NB4 (cell line): ENCODE measurements at regions not wholly inside any gene's neighbourhood (a gene's known extent, or its start where the extent isn't known, plus 50 kb on each side); places are given as distances from the start of the nearest gene placed in this dataset.

Experiments
- DNase-seq: peaks from one replicate; pipeline ENCODE4 v3.0.0; 2010; ENCODE audit warnings: low read depth
- H3K4me3 ChIP-seq: one replicate; pipeline ENCODE4 v1.5.1; 2011; ENCODE audit warnings: mild to moderate bottlenecking, low read depth, low read length, moderate library complexity
- MYC ChIP-seq: IDR thresholded peaks from 2 replicates; pipeline ENCODE4 v1.6.1; 2011; ENCODE audit warnings: low read depth, low read length
- POLR2A ChIP-seq: IDR thresholded peaks from 2 replicates; pipeline ENCODE4 v1.6.1; 2011; ENCODE audit warnings: mild to moderate bottlenecking; ENCODE audit not compliant: insufficient read length; ENCODE audit errors: extremely low read depth
- TF ChIP-seq, protein P1 (sequence below): IDR thresholded peaks from 2 replicates; pipeline ENCODE4 v1.6.1; 2011; ENCODE audit warnings: low read depth, low read length
- TF ChIP-seq, protein P2 (sequence below): IDR thresholded peaks from one replicate; pipeline ENCODE4 v1.5.1; 2012; ENCODE audit warnings: low read depth, low read length

DNA sequence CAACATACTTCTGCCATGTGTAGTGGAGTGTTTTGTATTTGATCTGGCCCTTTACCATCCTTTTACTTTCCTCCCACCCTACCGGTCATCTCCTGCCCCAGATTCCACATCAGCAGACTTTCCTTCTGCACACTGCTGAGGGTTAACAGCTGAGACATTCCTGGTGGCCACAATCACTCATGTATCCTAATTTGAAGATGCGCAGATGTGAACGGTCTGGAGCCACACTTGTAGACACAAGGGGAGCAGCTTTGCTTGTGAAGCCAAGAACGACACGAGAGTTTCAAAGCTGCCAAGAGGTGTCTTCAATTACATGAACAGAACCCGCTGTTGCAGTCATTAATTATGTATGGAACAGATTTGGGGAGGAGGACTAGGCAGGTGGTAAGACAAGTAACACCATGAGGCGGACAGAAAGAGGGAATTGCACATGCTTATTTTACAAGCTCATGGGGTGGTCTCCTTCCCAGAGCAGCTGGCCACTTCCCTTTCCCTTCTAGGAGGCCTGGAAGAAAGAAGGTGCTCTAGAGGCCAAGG lies 260.7 kb upstream of the KLHL29 start:
- TF ChIP-seq, protein P1, sequence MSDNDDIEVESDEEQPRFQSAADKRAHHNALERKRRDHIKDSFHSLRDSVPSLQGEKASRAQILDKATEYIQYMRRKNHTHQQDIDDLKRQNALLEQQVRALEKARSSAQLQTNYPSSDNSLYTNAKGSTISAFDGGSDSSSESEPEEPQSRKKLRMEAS: no peak
- TF ChIP-seq, protein P2, sequence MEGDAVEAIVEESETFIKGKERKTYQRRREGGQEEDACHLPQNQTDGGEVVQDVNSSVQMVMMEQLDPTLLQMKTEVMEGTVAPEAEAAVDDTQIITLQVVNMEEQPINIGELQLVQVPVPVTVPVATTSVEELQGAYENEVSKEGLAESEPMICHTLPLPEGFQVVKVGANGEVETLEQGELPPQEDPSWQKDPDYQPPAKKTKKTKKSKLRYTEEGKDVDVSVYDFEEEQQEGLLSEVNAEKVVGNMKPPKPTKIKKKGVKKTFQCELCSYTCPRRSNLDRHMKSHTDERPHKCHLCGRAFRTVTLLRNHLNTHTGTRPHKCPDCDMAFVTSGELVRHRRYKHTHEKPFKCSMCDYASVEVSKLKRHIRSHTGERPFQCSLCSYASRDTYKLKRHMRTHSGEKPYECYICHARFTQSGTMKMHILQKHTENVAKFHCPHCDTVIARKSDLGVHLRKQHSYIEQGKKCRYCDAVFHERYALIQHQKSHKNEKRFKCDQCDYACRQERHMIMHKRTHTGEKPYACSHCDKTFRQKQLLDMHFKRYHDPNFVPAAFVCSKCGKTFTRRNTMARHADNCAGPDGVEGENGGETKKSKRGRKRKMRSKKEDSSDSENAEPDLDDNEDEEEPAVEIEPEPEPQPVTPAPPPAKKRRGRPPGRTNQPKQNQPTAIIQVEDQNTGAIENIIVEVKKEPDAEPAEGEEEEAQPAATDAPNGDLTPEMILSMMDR: no peak
- TF ChIP-seq MYC: no peak
- no peak for TF ChIP-seq POLR2A
- no peak overlapping the region for H3K4me3 ChIP-seq
- no peak for DNase-seq

DNA sequence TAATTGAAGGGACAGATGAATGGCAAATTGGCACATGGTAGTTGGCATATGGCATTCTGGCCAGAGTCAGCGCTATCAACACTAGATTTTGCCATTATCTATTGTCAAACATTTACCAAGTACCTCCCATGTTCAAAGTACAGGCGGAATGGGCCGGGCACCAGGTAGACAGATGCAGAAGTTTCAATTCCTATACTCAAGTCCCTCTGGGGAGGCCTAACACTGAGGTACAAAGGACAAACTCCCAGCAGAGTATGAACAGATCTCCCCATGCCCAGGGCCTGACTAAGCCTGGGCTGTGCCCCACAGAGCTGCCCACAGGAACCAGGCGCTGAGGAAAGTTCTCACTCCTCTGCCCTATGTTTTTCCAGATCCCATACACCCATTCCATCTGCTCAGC lies 257.5 kb upstream of the KLHL29 start:
- TF ChIP-seq POLR2A: no peak
- TF ChIP-seq, protein P1: no peak
- TF ChIP-seq, protein P2: no peak
- no peak overlapping the region for H3K4me3 ChIP-seq
- DNase-seq: no peak

DNA sequence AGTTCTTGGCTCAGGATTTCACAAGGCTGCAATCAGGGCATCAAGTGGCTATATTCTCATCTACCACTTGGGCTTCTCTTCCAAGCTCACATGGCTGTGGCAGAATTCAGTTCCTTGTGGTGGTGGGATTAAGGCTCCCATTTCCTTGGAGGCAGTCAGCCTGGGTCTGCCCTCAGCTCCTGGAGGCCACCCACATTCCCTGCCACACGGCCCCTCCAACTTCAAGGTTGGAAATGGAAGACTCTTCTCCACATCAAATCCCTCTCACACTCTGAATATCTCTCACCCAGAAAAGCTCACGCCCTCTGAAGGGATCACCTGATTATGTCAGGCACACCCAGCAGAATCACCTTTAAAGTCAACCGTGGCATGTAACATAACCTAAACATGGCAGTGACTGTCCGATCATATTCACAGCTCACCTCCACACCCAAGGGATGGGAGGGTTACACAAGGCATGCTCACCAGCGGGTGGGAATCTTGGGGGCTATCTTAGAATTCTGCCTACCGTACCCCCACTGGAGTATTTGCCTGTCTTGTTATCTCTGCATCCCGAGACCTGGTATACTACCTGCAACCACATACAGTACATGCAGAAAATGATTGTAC lies 256.2 kb upstream of the KLHL29 start:
- no peak for DNase-seq
- no peak overlapping the region for H3K4me3 ChIP-seq
- TF ChIP-seq POLR2A (no peak), MYC (no peak)
- TF ChIP-seq, protein P2: no peak
- TF ChIP-seq, protein P1: no peak

DNA sequence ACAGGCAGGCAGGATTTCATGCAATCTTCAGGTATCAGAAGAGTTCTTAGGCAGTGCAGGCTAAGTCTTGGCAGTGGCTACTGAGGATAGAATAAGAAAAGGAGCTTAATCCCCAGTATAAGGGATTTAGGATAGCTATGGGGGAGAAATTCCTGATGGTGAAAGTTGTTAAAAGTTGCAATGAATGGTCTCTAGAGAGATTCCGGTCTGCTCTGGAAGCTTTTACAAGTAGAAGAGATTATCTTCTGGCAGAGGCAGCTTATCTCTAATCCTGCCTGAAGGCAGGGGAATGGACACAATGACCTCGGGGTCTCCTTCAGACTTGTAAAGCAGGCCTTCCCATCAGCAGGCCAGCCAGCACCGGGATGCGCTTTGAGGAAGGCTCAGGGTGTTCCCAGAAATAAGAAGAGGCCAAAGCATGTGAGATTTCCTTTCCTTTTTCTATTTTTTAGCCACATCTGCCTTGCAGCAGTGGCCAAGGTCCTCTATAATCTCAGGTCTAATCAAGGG lies 253.9 kb upstream of the KLHL29 start:
- no peak overlapping the region for H3K4me3 ChIP-seq
- TF ChIP-seq, protein P2: no peak
- TF ChIP-seq, protein P1: no peak
- TF ChIP-seq MYC (no peak), POLR2A (no peak)
- DNase-seq: no peak

DNA sequence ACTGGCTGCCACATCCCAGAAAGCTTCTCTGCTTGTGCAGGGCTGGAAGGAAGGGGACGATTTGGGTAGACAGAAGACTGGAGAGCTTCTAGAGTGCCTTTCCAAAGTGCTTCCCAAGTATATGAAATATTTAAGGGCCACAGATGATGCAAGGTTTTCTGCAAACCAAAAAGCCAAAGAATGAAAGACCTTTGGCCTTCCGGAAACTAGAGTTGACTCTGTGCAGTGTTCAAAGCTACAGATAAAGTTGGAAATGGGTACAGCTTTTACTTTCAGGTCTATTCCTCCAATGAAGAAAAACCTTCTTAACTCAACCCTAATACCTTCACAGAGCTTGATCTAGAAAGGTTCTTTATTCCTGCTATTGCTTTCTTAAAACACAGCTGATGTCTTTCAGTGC lies 253.0 kb upstream of the KLHL29 start:
- no peak overlapping the region for H3K4me3 ChIP-seq
- no peak for DNase-seq
- TF ChIP-seq, protein P1: no peak
- TF ChIP-seq POLR2A (no peak), MYC (no peak)
- TF ChIP-seq, protein P2: no peak
